Stimulated activated naive CD4-positive, alpha-beta T cell (primary cell): ENCODE measurements at regions not wholly inside any gene's neighbourhood (a gene's known extent, or its start where the extent isn't known, plus 50 kb on each side); places are given as distances from the start of the nearest gene placed in this dataset.
"Not testable (repeated sequence)": the region's sequence is repeated elsewhere in the genome, so short reads cannot be mapped to it uniquely, and the experiment has no call there.

Experiments used
- DNase-seq, 6 experiments: peaks; one replicate each; lab custom pipeline; 2025; lab: John Stamatoyannopoulos, UW

- DNase-seq = no peak
Measured at GRCh38 chr14:105931808-105932483, 405.6 kb downstream of the TMEM121 start.

- no peak for DNase-seq
Measured at GRCh38 chr14:105933238-105933637, 406.9 kb downstream of the TMEM121 start.

- DNase-seq = no peak
Measured at GRCh38 chr14:105935384-105935783, 409.0 kb downstream of the TMEM121 start.

- DNase-seq = no peak
Measured at GRCh38 chr14:105937253-105938054, 411.1 kb downstream of the TMEM121 start.

- DNase-seq = no peak
Measured at GRCh38 chr14:105938055-105938863, 411.9 kb downstream of the TMEM121 start.

GRCh38 chr14:105938959-105939358 lies 412.6 kb downstream of the TMEM121 start:
- DNase-seq = no peak

- DNase-seq = no peak
Measured at GRCh38 chr14:105939810-105940508, 413.6 kb downstream of the TMEM121 start.

GRCh38 chr14:105940534-105941225 lies 414.3 kb downstream of the TMEM121 start:
- DNase-seq = no peak

GRCh38 chr14:105941226-105942166 lies 415.1 kb downstream of the TMEM121 start:
- DNase-seq = no peak

- DNase-seq = not testable (repeated sequence)
Measured at GRCh38 chr14:105942725-105943124, 416.3 kb downstream of the TMEM121 start.

- no peak for DNase-seq
Measured at GRCh38 chr14:105943973-105944602, 417.7 kb downstream of the TMEM121 start.

GRCh38 chr14:105944632-105945610 lies 418.5 kb downstream of the TMEM121 start:
- peak; percentile 23 to 61 (median 46) for DNase-seq

GRCh38 chr14:105945896-105946295 lies 419.5 kb downstream of the TMEM121 start:
- DNase-seq = peak in 2 of 6 experiments; percentile 2 to 9

- DNase-seq = no peak
Measured at GRCh38 chr14:105947599-105947998, 421.2 kb downstream of the TMEM121 start.

GRCh38 chr14:105948955-105949354 lies 422.6 kb downstream of the TMEM121 start:
- not testable (repeated sequence) for DNase-seq

- DNase-seq = not testable (repeated sequence)
Measured at GRCh38 chr14:105950364-105950892, 424.0 kb downstream of the TMEM121 start.

- DNase-seq = no peak
Measured at GRCh38 chr14:105951399-105951798, 425.0 kb downstream of the TMEM121 start.

- DNase-seq = no peak
Measured at GRCh38 chr14:105952222-105952621, 425.8 kb downstream of the TMEM121 start.
